Suppressor macrophage treated with lipopolysaccharide for 4 hours (primary cell): ENCODE measurements at regions not wholly inside any gene's neighbourhood (a gene's known extent, or its start where the extent isn't known, plus 50 kb on each side); places are given as distances from the start of the nearest gene placed in this dataset.
"Not testable (repeated sequence)": the region's sequence is repeated elsewhere in the genome, so short reads cannot be mapped to it uniquely, and the experiment has no call there.

ENCODE experiments used
- DNase-seq: peaks from one replicate; pipeline ENCODE4 v3.0.0-alpha.2; 2020

- no peak for DNase-seq
Observed at GRCh38 chr3:20451170-20451569, 265.2 kb upstream of the SGO1 start.

- DNase-seq, result no peak
Observed at GRCh38 chr3:20450611-20451010, 264.6 kb upstream of the SGO1 start.

- no peak for DNase-seq
Observed at GRCh38 chr3:20442846-20443245, 256.8 kb upstream of the SGO1 start.

- not testable (repeated sequence) for DNase-seq
Observed at GRCh38 chr3:20427268-20427667, 241.3 kb upstream of the SGO1 start.

GRCh38 chr3:20425138-20425537, 239.1 kb upstream of the SGO1 start:
- no peak for DNase-seq

- DNase-seq, result no peak
Observed at GRCh38 chr3:20424086-20424485, 238.1 kb upstream of the SGO1 start.

- no peak for DNase-seq
Observed at GRCh38 chr3:20422391-20422790, 236.4 kb upstream of the SGO1 start.

GRCh38 chr3:20417388-20418108, 231.5 kb upstream of the SGO1 start:
- DNase-seq, result no peak

GRCh38 chr3:20406611-20407011, 220.6 kb upstream of the SGO1 start:
- no peak for DNase-seq

GRCh38 chr3:20405744-20406143, 219.7 kb upstream of the SGO1 start:
- DNase-seq, result no peak

- no peak for DNase-seq
Observed at GRCh38 chr3:20405231-20405630, 219.2 kb upstream of the SGO1 start.

- DNase-seq, result no peak
Observed at GRCh38 chr3:20404741-20405100, 218.7 kb upstream of the SGO1 start.

- DNase-seq, result no peak
Observed at GRCh38 chr3:20403986-20404740, 218.2 kb upstream of the SGO1 start.

GRCh38 chr3:20401253-20401652, 215.2 kb upstream of the SGO1 start:
- DNase-seq, result no peak

GRCh38 chr3:20400686-20401085, 214.7 kb upstream of the SGO1 start:
- no peak for DNase-seq

GRCh38 chr3:20400281-20400680, 214.3 kb upstream of the SGO1 start:
- no peak for DNase-seq

GRCh38 chr3:20396335-20396734, 210.3 kb upstream of the SGO1 start:
- no peak for DNase-seq

GRCh38 chr3:20395692-20396091, 209.7 kb upstream of the SGO1 start:
- DNase-seq, result no peak

- no peak for DNase-seq
Observed at GRCh38 chr3:20394243-20394642, 208.2 kb upstream of the SGO1 start.

- DNase-seq, result no peak
Observed at GRCh38 chr3:20391644-20392043, 205.6 kb upstream of the SGO1 start.

GRCh38 chr3:20388971-20389370, 203.0 kb upstream of the SGO1 start:
- no peak for DNase-seq

GRCh38 chr3:20380295-20380694, 194.3 kb upstream of the SGO1 start:
- DNase-seq, result no peak

GRCh38 chr3:20378315-20378714, 192.3 kb upstream of the SGO1 start:
- DNase-seq, result no peak

- no peak for DNase-seq
Observed at GRCh38 chr3:20376665-20377217, 190.7 kb upstream of the SGO1 start.
